Activated naive CD4-positive, alpha-beta T cell treated with anti-CD3 and anti-CD28 coated beads, Interleukin-2, amount 50 U/mL, for 16 hours (primary cell): ENCODE measurements at regions not wholly inside any gene's neighbourhood (a gene's known extent, or its start where the extent isn't known, plus 50 kb on each side); places are given as distances from the start of the nearest gene placed in this dataset.

Source experiments
- DNase-seq: peaks from one replicate; pipeline ENCODE4 v3.0.0-alpha.2; 2020

DNA sequence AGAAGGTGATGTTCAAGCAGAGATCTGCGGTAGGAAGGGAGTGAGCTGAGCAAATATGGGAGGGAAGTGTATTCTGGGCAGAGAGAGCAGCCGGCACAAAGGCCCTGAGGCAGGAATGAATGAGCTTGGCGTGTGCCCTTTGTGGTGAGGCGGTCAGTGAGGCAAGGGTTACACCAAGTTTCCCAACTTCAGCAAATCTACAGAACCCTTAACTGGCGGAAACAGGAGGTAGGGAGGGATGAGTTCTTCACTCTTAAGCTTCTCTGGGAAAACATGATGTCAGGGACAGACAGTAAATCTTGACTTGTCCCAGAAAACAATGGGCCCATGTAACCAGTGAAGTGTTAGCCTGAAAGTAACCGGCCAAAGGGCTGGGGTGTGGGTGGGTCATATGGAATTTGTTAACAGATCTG lies 97.1 kb upstream of the PTPN1 start:
- DNase-seq, result no peak

GRCh38 chr20:50415021-50415515 lies 95.1 kb upstream of the PTPN1 start:
- DNase-seq, result no peak

GRCh38 chr20:50415516-50416268 lies 94.5 kb upstream of the PTPN1 start:
- DNase-seq, result no peak

GRCh38 chr20:50416269-50417022 lies 93.7 kb upstream of the PTPN1 start:
- DNase-seq, result no peak

DNA sequence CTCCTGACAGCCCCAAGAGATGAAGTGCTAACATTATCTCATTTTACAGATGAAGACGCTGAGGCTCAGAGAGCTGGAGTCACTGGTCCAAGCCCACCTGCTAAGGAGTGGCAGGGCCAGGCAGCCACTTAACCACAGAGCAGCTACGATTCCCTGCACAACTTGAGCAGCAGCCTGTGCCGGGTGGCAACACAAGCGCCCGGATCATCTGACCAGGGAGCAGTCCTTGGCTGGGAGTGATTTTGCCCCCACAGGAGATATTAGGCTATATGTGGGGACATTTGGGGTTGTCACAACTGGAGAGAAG lies 93.2 kb upstream of the PTPN1 start:
- no peak for DNase-seq

DNA sequence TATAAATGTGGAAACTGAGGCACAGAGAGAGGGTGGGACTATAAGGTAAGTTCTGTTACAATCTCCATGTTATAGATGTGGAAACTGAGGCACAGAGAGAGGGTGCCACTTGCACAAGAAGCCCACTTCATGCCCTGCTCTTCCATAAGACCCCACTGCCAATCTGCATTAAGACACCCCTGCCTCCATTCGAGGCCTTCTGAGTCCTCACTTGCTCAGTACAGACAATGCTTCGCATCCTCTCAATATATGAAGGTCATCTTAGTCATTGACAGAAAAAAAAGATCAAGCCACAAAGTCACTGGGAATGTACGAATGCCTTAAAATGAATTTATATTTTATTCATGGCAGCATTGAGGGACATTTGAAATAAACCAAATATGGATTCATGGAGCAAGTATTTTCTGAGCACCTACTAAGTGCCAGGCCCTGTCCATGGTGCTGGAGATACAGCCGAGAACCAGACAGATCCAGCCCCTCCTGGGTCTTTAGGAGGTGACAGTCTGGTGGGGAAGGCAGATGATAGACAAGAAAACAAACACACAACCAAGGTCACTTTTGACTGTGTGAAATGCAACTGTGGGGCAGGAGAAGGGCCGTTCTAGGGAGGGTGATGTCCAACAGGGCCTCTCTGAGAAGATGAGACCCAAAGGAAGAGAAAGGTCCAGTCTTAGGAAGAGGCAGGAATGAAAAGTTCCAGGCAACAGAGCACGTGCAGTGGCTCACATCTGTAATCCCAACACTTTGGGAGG lies 92.5 kb upstream of the PTPN1 start:
- DNase-seq, result no peak

DNA sequence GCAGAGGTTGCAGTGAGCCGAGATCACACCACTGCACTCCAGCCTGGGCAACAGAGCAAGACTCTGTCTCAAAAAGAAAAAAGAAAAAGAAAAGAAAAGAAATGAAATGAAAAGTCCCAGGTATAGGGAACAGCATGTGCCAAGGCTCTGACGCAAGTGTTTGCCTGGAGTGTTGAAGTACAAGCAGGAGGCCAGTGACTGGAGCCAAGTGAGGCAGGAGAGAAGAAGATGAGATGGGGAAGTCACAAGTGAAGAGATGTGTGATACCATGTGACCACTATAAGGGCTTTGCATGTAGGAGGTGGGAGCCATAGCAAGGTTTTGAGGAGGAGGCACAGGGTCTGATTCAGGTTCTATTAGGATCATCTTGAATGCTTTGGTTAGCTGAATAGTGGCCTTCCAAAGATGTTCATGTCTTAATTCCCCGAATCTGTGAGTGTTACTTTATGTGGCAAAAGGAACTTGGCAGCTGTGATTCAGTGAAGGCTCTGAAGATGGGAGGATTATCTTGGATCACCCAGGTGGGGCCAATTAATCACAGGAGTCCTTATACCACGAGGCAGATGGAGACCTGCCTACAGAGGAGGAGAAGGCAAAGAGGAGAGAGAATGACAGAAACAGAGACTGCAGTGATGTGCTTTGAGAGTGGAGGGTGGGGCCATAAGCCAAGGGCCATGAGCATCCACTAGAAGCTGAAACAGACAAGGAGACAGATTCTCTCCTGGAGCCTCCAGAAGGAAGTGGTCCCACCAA lies 91.1 kb upstream of the PTPN1 start:
- DNase-seq, result no peak

DNA sequence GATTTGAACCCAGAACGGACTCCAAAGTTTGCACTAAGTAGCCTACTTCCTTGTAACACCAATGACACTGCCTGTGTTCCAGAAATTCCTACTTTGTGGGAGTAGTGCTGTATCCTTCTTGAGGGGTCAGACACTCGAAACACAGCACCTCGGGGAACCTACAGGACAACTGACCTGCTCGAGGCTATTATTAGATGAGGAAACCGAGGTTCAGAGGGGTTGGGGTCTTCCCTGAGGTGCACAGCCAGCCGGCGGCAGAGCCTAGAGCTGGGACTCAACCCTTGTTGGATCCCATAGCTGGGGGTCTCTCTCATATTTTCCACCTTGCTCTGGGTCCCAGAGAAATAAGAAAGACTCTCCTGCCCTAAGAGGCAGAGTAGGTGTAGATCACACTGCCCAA lies 89.8 kb upstream of the PTPN1 start:
- no peak for DNase-seq

DNA sequence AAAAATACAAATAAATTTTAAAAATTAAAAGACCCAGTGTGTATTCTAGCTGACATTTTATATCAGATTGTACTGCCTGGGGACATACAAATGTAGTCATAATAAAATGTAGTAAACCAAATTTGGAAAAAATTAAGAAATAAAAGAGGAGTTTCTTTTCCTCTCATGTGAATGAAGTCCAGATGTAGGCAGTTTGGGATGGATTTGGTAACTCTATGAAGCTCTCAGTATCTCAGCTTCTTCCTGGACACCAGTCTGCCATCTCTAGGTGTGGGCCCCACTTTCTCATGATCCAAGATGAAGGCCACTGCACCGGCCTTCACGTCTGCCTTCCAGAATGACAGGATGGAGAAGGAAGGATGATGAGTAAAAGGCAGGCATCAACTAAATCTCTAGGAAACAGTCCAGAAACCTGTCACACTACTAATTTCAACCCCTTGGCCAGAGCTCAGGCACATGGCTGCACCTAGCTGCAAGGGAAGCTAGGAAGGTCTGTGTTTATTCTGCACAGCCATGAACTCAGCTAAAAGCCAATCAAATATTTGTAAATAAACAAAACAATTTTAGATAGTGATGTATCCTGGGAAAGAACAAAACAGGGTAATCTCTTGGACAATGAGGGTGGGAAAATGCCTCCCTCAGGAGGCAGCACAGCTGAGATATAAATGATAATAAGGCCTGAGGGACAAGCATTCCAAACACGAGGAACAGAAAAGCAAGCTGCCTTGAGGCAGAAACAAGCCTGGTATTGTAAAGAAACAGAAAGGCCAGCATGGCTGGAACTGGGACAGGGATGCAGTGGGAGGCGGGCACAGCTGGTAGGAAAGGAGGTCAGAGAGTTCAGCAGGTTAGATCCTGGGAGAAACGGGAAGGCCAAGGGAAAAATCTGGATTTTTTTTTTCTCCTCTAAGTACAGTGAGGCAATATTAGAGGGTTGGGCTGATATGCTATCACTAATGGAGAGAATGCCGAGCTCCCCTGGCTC lies 88.5 kb upstream of the PTPN1 start:
- DNase-seq, result no peak

- DNase-seq, result no peak
These were observed 86.4 kb upstream of the PTPN1 start for GRCh38 chr20:50423758-50424157.

DNA sequence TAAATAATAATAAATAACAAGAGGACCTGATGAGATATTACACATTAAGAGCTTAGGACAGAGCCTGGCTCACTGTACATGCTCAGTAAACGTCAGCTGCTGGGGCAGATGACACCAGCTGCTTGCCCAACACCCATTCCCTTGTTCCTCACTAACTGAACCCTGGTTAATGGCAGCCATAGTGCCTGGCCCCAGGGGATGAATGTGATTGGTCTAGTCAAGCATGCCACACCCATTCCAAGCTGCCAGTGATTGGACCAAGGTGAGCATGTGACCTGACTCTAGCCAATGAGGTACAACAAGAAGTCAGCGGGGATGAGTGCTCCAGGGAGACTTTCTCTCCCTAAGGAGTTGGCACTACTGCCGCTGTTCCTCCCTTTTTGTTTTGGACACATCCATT lies 85.1 kb upstream of the PTPN1 start:
- no peak for DNase-seq

- no peak for DNase-seq
These were observed 83.1 kb upstream of the PTPN1 start for GRCh38 chr20:50426866-50427718.

GRCh38 chr20:50427719-50428083 lies 82.5 kb upstream of the PTPN1 start:
- no peak for DNase-seq

- no peak for DNase-seq
These were observed 81.9 kb upstream of the PTPN1 start for GRCh38 chr20:50428097-50428828.

GRCh38 chr20:50429412-50429811 lies 80.8 kb upstream of the PTPN1 start:
- no peak for DNase-seq

DNA sequence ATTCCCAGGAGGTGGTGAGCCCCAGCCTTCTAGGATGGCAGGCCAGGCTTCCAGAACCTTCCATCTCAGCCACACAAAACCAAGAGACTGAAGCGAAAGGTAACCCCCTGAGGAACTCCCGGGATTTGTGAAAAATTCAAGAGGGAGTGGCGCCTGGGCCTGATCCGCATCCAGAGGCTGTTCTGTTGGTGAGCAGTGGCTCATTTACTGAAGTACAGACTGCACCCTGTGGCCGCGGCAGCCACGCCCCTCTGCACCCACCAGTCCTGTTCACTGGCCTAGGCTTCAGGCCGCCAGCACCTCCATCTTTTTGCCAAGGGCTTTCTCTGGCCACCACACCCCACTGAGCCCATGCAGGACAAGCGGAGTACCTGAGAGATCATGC lies 79.1 kb upstream of the PTPN1 start:
- no peak for DNase-seq

- no peak for DNase-seq
These were observed 77.0 kb upstream of the PTPN1 start for GRCh38 chr20:50433001-50433761.

DNA sequence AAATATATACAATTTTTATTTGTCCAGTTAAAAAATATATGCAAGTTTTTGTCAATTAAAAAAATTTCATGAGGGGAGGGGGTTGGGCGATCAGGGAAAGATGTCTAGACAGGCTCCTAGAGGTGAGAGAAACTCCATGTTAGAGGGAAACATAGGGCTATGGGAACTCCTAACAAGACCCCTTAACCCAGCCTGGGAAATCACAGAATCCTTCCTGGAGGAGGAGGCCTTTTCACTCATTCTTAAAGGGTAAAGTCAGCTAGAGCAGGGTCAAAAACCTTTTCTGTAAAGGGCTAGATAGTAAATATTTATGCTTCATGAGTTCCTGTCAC lies 75.9 kb upstream of the PTPN1 start:
- no peak for DNase-seq

- no peak for DNase-seq
These were observed 75.4 kb upstream of the PTPN1 start for GRCh38 chr20:50434653-50435396.
